COLO829 (cell line): ENCODE measurements at regions not wholly inside any gene's neighbourhood (a gene's known extent, or its start where the extent isn't known, plus 50 kb on each side); places are given as distances from the start of the nearest gene placed in this dataset.
"Not testable (repeated sequence)": the region's sequence is repeated elsewhere in the genome, so short reads cannot be mapped to it uniquely, and the experiment has no call there.

Experiments
- DNase-seq: peaks from one replicate; pipeline ENCODE4 v3.0.0; 2012; ENCODE audit warnings: low spot score

DNA sequence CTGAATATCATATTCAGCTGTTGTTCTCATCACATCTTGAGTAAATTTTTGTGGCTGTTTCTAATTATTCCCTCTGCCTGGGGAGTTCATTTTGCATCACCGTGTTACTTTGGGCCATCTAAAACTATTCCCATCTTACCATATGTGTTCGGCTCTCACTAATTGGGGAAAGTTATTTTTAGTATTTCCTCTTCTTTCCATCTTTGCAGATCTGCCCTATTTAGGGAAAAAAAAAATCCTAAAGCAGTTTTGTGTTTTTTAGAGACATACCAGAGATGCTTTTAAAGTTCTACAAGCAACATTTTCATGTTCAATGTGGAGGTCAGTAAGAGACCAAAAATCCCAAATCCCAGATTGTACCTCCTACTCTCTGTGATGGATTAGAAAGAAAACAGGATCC, 111.3 kb upstream of the NDUFV2 start:
- no peak for DNase-seq

DNA sequence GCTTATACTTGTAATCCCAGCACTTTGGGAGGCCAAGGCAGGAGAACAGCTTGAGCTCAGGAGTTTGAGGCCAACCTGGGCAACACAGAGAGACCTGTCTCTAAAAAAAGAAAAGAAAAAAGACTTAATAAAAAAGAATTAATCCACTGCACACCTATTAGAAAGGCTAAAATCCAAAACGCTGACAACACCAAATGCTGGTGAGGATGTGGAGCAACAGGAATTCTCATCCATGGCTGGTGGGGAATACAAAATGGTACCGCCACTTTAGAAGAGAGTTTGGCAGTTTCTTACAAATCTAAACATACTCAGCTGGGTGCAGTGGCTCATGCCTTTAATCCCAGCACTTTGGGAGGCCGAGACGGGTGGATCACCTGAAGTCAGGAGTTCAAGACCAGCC, 110.0 kb upstream of the NDUFV2 start:
- not testable (repeated sequence) for DNase-seq

GRCh38 chr18:8994603-8995002, 107.9 kb upstream of the NDUFV2 start:
- no peak for DNase-seq

DNA sequence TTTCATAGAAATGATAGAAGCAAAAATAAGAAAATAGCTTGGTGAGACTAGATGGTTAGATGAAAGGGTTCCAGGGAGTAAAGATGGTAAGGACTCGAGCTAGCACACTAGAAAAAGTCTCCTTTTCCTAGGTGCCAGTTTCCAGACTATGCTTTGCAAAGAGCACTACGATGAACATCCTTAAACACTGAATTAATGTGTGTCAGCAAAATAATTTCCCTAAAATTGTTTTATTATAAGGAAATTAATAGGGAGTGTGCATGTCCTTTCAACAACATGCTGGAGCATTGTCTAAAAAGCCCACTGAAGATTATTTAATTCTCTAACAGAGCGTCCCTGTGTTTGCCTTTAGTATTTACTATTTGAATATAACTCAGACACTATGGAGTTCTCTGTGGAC, 107.4 kb upstream of the NDUFV2 start:
- no peak for DNase-seq

GRCh38 chr18:8996771-8997432, 105.6 kb upstream of the NDUFV2 start:
- no peak for DNase-seq

GRCh38 chr18:8997634-8998033, 104.9 kb upstream of the NDUFV2 start:
- DNase-seq: no peak

GRCh38 chr18:8998481-8999217, 103.8 kb upstream of the NDUFV2 start:
- DNase-seq: no peak

DNA sequence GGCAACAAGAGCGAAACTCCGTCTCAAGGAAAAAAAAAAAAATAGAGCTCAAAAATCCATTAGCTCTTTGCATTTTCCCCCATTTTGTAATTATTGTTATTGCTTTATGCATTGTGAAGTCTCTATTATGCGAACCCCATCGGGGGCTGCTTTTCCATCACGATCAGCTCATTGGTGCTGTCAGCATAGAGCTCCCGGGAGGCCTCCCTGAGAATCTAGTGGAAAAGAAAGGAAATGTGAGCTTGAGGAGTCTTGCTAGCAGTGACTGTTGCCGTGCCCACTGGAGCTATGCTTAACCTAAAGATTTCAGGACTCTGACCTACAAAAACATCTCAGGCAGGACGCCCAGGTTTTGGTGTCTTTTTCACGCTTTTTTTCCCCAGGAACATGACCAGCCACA, 102.6 kb upstream of the NDUFV2 start:
- no peak for DNase-seq

DNA sequence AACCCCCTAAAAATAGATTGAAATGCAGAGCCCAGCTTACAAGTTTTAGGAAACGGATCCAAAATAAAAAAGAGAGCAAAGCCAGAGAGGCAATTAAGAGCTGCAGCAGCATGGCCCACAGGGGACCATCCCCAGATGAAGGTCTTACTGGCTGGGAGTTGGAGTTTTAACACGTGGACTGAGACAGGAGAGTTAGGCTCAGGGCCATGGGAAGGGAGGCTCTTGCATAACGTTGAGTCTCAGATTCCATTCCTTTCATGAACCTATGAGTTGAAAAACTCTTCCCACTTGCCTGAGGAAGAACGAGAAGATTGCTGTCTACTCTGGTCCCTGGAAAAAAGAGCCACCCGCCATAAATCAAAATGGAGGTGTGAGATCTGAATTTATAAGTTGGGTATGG, 101.8 kb upstream of the NDUFV2 start:
- DNase-seq: no peak

GRCh38 chr18:9001209-9001608, 101.3 kb upstream of the NDUFV2 start:
- DNase-seq: no peak

- DNase-seq: no peak
These were observed 98.9 kb upstream of the NDUFV2 start for GRCh38 chr18:9003406-9004100.

DNA sequence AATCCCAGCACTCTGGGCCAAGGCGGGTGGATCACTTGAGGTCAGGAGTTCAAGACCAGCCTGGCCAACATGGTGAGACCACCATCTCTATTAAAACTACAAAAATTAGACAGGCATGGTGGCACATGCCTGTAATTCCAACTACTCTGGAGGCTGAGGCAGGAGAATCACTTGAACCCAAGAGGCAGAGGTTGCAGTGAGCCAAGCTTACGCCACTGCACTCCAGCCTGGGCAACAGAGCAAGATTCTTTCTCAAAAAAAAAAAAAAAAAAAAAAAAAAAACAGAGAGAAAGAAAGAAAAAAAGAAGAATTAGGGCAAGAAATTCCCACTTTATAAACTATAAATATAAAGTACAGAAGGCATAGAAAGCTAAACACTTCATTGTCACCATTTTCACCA, 98.2 kb upstream of the NDUFV2 start:
- not testable (repeated sequence) for DNase-seq

DNA sequence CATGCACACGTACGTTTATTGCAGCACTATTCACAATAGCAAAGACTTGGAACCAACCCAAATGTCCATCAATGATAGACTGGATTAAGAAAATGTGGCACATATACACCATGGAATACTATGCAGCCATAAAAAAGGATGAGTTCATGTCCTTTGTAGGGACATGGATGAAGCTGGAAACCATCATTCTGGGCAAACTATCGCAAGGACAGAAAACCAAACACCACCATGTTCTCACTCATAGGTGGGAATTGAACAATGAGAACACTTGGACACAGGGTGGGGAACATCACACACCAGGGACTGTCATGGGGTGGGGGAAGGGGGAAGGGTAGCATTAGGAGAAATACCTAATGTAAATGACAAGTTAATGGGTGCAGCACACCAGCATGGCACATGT, 94.8 kb upstream of the NDUFV2 start:
- DNase-seq: not testable (repeated sequence)

- no peak for DNase-seq
These were observed 94.2 kb upstream of the NDUFV2 start for GRCh38 chr18:9008200-9008708.

- DNase-seq: no peak
These were observed 93.5 kb upstream of the NDUFV2 start for GRCh38 chr18:9008709-9009635.

DNA sequence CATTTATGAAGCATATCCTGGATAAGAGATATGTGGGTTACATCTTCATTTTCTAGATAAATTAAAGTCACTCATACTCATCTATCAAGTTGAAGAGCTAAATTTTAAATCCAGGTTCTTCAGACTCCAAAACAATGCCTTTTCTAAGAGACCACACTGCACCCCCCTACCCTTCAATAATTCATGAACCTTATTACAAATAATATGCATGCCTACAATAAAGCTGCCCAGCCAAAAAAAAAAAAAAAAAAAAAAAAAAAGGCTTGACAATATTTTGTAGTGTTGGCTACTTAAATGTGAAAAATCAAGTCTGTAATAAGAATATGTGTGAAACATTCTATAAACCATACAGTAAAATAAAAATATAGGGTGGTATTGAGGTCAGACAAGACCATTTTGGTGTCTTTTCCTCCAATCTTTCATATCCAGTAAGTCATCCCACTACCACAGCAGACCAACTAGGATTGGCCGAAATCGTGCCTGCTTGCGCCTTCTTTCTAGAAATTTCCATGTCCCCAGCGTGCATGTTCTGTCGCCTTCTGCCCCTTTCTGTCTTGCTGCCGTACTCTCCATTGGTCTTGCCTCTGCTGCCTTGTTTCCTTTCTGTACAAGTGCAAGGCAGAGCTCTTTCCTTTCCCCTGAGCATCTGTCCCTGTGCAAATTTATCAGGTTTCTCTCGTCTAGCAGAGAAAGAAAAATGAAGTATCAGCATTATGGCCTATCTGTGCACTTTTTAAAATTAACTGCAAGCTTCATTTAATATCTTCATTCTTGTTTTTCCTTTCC, 92.6 kb upstream of the NDUFV2 start:
- no peak for DNase-seq

- no peak for DNase-seq
These were observed 91.1 kb upstream of the NDUFV2 start for GRCh38 chr18:9011431-9011830.

DNA sequence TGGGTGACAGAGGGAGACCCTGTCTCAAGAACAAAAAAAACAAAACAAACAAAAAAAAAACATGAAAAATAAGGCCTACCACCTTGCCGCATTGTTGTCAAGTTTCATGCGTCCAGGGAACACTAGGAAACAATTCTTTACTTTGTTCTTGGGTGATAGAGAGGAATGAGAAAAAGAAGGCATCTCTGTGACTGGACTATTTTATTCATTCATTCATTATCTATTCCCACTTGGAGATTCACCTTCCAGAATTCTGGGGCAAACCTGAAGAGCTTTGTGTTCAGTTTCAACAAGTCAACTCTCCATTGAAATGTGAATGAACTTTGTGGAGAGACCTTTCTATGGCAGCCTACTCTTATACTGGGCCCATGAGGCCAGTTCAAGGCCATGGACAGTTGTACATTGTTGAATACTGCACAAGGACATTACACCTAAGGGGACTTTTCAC, 88.5 kb upstream of the NDUFV2 start:
- no peak for DNase-seq

DNA sequence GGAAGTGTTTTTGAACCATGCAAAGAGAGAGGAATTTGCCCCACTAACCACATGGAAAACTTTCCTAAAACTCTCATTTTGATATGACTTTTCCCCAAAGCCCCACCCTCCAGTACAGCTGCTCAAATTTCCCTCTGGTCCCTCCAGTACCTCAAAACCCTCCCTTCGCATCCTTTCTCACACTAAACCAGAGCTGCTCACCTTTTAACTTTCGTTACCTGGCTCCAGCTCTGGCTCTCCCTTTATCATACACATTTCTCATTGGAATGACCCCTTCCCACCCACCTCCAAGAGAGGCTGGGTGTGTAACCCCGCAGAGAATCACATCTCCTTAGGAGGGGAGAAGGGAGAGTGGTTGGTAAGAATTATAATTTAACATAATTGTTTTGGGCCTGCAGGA, 86.8 kb upstream of the NDUFV2 start:
- DNase-seq: no peak

GRCh38 chr18:9016633-9017166, 85.8 kb upstream of the NDUFV2 start:
- DNase-seq: no peak
